Lower leg skin (tissue), 3 donors: ENCODE measurements at regions not wholly inside any gene's neighbourhood (a gene's known extent, or its start where the extent isn't known, plus 50 kb on each side); places are given as distances from the start of the nearest gene placed in this dataset.

Experiments
- CTCF ChIP-seq, 3 donors: fragments of 450-650 bp; IDR thresholded peaks; one replicate each; pipeline ENCODE4 v1.5.1; 2016; ENCODE audit warnings: antibody characterized with exemption in 3 of 3, mild to moderate bottlenecking in 3 of 3, moderate library complexity in 2 of 3
- POLR2A ChIP-seq, 2 donors: fragments of 450-650 bp; IDR thresholded peaks; one replicate each; pipeline ENCODE4 v1.6.1; 2016 to 2017; ENCODE audit warnings: antibody characterized with exemption in 2 of 2, mild to moderate bottlenecking in 1 of 2, moderate library complexity in 1 of 2

DNA sequence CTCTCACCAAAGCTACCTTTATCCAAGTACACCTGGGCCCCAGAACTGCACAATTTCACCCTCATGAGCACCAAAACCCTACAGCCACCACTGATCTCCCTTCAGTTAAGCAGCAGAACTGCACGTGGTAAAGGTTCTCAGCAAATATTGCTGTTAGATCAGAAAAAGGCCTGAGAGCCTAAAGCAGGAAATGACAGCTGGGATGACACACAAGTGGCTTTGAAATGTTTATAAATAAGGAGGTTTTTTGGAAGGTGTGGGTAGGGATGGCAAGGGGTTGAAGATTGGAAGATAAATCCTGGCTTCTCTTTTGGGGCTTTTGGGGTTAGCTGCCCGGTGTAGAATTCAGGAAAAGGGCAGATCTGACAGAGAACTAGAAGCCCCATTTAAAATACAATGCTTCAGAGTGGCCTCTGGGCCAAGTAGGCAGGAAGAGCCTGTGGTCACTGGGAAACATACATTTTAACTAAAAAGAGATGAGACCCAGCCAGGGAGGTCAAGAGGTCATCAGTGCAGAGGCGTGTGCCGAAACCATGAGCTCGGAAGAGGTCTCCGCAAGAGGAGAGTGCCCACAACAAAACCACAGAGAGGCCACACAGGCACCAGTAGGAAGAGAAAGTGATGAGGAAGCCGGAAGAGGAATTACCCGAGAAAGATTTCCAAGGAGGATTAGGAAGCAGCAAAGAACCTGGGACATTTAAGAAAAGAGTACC lies 916.5 kb downstream of the NLGN4Y start:
- TF ChIP-seq POLR2A (IDR thresholded peaks at IDR 0.05): no peak
- no peak for TF ChIP-seq CTCF (IDR thresholded peaks at IDR 0.05)
